ENCODE measurements at regions not wholly inside any gene's neighbourhood (a gene's known extent, or its start where the extent isn't known, plus 50 kb on each side); places are given as distances from the start of the nearest gene placed in this dataset.

DNA sequence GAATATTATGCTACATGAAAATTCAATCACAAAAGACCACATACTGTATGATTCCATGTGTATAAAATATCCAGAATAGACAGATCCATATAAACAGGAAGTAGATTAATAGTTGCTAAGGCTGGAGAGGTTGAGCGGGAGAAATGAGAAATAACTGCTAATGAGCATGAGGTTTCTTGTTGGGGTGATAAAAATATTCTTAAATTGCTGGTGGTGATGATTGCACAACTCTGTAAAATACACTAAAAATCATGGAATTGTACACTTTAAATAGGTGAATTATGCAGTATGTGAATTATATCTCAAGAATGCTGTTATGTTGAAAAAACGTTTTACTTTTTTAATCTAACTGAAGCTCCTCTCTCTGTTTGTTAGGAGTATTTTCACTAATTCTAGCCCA is 101.8 kb upstream of the CREB1 start:
- TF ChIP-seq, protein P1, sequence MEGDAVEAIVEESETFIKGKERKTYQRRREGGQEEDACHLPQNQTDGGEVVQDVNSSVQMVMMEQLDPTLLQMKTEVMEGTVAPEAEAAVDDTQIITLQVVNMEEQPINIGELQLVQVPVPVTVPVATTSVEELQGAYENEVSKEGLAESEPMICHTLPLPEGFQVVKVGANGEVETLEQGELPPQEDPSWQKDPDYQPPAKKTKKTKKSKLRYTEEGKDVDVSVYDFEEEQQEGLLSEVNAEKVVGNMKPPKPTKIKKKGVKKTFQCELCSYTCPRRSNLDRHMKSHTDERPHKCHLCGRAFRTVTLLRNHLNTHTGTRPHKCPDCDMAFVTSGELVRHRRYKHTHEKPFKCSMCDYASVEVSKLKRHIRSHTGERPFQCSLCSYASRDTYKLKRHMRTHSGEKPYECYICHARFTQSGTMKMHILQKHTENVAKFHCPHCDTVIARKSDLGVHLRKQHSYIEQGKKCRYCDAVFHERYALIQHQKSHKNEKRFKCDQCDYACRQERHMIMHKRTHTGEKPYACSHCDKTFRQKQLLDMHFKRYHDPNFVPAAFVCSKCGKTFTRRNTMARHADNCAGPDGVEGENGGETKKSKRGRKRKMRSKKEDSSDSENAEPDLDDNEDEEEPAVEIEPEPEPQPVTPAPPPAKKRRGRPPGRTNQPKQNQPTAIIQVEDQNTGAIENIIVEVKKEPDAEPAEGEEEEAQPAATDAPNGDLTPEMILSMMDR (IDR thresholded peaks at IDR 0.05), result no peak
- no peak for TF ChIP-seq POLR2A (IDR thresholded peaks at IDR 0.05)

Data from adrenal gland (tissue), 5 donors.